GM12874 (cell line): ENCODE measurements at regions not wholly inside any gene's neighbourhood (a gene's known extent, or its start where the extent isn't known, plus 50 kb on each side); places are given as distances from the start of the nearest gene placed in this dataset.

Experiments
- TF ChIP-seq, protein P1 (sequence below): IDR thresholded peaks from 2 replicates; pipeline ENCODE4 v1.5.1; 2011; ENCODE audit warnings: low read depth, mild to moderate bottlenecking, control low read depth, low read length, moderate library complexity; ENCODE audit not compliant: insufficient read depth

DNA sequence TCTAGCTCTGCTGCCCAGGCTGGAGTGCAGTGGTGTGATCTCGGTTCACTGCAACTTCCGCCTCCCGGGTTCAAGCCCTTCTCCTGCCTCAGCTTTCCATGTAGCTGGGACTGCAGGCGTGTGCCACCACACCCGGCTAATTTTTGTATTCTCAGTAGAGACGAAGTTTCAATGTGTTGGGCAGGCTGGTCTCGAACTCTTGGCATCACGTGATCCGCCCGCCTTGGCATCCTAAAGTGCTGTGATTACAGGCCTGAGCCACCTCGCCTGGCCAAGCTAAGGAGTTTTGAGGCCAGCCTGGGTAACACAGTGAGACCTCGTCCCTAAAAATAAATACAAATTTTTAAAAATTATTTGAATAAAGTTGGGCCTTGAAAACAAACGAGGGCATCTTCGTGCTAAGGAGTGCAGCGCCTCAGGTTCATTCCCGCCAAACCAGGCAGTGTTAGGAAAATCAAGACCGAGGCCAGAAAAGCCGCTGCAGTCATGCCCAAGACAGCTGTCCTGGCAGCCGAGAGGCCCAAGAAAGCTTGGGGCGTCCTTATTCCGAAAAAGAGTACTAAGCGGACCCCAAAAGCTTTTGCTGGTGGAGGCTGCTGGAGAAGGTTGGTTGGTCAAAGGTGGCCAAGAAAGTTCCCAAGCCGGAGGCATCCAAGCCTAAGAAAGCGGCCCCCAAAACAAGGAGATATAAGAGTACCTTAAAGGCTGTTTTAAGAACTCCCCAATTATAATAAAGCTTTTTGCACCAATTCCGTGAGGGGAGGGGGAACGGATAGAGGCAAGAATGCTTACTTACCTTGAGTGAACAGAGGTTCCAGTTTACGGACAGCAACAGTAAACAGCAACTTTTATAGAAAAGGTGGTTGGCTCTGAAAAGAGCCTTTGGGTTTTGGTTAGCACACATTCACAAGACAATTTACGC lies 109.0 kb downstream of the HFE start:
- TF ChIP-seq, protein P1, sequence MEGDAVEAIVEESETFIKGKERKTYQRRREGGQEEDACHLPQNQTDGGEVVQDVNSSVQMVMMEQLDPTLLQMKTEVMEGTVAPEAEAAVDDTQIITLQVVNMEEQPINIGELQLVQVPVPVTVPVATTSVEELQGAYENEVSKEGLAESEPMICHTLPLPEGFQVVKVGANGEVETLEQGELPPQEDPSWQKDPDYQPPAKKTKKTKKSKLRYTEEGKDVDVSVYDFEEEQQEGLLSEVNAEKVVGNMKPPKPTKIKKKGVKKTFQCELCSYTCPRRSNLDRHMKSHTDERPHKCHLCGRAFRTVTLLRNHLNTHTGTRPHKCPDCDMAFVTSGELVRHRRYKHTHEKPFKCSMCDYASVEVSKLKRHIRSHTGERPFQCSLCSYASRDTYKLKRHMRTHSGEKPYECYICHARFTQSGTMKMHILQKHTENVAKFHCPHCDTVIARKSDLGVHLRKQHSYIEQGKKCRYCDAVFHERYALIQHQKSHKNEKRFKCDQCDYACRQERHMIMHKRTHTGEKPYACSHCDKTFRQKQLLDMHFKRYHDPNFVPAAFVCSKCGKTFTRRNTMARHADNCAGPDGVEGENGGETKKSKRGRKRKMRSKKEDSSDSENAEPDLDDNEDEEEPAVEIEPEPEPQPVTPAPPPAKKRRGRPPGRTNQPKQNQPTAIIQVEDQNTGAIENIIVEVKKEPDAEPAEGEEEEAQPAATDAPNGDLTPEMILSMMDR, result no peak

DNA sequence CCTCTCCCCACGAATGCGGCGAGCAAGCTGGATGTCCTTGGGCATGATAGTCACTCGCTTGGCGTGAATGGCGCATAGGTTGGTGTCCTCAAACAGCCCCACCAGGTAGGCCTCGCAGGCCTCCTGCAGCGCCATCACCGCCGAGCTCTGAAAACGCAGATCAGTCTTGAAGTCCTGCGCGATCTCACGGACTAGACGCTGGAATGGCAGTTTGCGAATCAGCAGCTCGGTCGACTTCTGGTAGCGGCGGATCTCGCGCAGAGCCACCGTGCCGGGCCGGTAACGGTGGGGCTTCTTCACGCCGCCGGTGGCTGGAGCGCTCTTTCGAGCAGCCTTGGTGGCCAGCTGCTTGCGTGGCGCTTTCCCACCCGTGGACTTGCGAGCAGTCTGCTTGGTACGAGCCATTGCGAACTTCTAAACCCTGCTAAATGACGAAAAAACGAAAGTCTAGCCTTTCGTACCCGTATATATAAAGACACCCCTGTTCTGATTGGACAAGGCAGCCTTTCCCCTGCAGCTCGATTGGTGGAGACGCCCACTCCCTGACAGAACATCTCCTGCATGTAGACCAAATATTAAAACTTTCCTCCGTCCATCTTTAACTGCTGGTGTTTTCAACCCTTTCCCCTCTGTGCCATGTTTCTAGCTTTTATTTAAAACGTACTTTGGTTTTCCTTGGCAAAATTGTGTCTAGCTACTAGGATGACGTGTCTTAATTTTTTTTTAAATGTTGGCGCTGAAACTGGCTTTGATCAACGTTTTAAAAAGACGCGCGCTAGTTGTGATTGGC lies 109.8 kb downstream of the HFE start:
- TF ChIP-seq, protein P1, result no peak

DNA sequence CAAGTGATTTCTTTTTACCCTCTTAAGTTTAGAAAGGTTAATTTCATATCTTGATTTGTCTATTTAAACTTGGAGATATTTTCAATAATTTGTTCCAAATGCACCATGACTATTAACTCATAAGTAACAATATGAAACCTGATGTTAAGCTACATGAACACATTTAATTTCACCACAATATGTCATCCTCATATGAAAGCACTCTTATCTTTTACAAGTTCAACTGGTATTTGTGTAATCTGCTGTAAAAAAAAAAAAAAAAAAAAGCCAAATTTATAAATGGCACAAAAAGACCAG lies 110.4 kb downstream of the HFE start:
- TF ChIP-seq, protein P1, result no peak

DNA sequence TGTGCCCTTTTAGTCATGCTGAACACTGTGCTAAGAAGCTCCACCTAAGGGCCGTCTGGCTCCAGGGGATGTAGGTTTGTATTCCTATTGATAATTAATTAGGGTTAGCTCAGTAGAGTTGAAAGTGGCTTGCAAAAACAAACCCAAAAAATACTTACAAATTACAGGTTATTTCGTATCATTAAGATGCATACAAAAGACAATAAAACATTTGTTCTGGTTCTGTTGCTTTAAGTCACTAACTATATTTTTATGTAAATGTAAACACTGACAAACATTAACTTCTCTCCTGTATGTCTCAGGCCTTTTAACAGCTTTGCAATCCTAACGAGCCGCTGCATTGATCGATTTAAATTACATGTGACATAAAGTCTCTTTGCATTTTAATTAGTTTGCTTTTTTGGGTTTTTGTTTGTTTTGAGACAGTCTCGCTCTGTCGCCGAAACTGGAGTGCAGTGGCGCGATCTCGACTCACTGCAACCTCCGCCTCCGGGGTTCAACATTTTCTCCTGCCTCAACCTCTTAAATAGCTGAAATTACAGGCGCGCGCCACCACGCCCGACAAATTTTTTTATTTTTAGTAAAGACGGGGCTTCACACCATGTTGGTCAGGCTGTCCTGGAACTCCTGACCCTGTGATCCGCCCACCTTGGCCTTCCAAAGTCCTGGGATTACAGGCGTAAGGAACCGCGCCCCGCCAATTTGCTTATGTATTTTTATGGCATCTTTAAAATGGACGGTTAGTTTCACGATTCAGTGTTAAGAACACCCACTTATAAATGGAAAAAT lies 110.9 kb downstream of the HFE start:
- TF ChIP-seq, protein P1, result no peak

DNA sequence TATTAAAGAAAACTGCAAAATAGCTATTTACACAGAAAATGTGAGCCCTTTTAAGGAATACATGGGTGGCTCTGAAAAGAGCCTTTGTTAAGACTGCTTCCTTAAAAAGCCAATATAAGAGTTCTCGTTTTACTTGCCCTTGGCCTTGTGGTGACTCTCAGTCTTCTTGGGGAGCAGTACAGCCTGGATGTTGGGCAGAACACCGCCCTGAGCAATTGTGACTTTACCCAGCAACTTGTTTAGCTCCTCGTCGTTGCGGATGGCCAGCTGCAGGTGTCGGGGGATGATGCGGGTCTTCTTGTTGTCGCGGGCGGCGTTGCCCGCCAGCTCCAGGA lies 111.5 kb downstream of the HFE start:
- TF ChIP-seq, protein P1, result no peak

DNA sequence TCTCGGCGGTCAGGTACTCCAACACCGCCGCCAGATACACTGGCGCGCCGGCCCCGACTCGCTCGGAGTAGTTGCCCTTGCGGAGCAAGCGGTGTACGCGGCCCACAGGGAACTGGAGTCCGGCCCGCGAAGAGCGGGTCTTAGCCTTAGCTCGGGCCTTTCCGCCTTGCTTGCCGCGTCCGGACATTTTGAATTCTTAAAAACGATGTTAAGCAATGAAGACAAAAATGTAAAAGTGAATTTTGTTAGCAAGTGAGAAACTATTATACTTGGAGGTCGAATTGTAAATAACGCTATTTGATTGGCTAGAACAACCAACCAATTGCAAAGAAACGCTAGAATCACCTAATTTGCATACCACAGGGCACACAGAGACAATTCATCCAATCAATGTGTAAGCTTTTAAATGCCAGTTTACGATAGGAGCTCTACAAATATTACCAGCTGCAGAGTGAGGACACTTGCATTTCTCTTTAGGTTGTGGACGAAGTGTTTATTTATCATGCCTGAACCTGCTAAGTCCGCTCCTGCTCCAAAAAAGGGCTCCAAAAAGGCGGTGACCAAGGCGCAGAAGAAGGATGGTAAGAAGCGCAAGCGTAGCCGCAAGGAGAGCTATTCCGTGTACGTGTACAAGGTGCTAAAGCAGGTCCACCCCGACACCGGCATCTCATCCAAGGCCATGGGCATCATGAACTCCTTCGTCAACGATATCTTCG lies 112.0 kb downstream of the HFE start:
- TF ChIP-seq, protein P1, result no peak
